NCI-H146 (cell line): ENCODE measurements at regions not wholly inside any gene's neighbourhood (a gene's known extent, or its start where the extent isn't known, plus 50 kb on each side); places are given as distances from the start of the nearest gene placed in this dataset.
"Not testable (repeated sequence)": the region's sequence is repeated elsewhere in the genome, so short reads cannot be mapped to it uniquely, and the experiment has no call there.

ENCODE experiments used
- DNase-seq: peaks from one replicate; lab custom pipeline; 2025; lab: John Stamatoyannopoulos, UW

GRCh38 chr5:104599726-104600125 lies 1037.1 kb upstream of the NUDT12 start:
- no peak for DNase-seq

DNA sequence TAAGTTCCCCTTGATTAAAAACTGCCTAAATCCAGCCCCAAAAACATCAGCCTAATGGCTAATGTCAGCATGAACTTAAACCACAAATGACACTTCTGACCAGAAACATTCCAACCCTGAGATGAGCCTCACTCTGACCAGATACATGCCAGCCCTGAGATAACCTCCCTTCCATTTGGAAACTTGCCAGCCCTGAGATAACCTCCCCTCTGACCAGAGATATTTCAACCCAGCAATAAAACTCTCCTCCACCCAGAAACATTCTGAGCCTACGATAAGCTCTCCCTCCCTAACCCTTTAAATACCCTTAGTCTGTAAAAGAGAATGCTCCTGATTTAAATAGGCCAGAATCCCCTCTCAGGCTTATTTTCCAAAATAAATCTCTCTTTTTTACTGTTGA lies 1035.7 kb upstream of the NUDT12 start:
- no peak for DNase-seq

DNA sequence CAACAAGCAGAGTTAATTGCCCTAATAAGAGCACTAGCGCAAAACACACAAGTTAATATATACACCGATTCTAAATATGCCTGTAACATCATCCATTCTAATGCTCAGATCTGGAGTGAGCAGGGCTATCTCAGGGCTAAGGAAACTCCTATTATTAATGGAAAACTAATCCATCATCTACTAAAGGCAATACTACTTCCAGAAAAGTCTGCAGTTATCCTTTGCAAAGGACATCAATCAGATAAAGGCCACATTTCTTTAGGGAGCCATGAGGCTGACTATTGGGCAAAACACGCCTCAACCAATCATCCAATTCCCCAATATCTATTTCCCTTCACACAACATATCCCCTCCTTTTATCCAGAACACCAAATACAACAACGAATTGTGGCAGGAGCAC lies 1032.3 kb upstream of the NUDT12 start:
- no peak for DNase-seq

DNA sequence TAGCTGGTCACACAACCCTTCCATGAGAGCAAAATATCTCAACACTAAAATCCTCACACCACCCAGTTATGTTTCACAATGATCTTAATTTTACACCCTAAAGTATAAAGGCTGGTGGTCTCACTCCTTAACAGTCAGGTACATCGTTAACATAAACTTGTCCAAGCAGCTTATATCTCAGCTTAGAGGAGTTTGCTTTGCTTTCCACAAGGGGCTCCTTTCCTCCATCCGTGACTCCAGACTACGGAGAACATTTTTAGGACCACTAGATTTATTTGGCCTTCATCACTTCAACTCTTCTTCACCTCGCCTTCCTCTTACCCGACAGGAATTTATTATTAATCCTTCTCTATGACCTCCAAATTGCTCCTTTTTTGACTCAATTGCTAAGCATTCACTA lies 1014.1 kb upstream of the NUDT12 start:
- no peak for DNase-seq

- DNase-seq: no peak
These were observed 1011.5 kb upstream of the NUDT12 start for GRCh38 chr5:104573949-104574709.

DNA sequence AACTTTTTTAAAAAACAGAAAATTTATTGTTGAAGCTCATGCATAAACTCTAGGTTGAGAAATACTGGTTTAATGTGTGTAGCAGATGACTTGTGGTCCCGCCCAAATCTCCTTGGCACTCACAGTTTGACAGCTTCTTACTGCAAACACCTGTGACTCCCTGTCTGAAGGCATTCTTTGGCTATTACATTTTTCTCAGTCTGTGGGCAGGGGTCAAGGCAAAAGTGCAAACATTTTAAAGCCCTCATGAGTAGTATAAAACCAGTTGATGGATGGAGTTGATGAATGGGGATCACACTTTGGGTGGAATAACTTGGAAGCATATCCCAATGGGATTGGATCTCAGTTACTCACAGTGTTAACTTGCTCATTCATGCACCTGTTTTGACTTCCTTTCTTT lies 1007.0 kb upstream of the NUDT12 start:
- DNase-seq: no peak

- DNase-seq: no peak
These were observed 1001.9 kb upstream of the NUDT12 start for GRCh38 chr5:104564530-104564929.

GRCh38 chr5:104556957-104557356 lies 994.4 kb upstream of the NUDT12 start:
- no peak for DNase-seq

GRCh38 chr5:104551628-104552027 lies 989.0 kb upstream of the NUDT12 start:
- DNase-seq: no peak

DNA sequence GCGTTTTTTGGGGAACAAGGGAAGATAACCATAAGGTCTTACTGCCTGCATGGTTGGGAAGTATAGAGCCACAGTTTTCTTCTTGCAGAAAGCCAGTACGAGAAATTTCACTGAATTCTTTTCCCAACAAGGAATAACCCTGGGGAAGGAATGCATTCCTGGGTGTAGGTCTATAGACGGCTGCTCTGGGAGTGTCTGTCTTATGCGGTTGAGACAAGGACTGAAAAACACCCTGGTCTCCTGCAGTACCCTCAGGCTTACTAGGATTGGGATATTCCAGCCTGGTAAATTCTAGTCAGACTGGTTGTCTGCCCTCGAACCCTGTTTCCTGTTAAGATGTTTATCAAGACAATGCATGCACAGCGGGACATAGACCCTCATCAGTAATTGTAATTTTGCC lies 984.3 kb upstream of the NUDT12 start:
- not testable (repeated sequence) for DNase-seq

DNA sequence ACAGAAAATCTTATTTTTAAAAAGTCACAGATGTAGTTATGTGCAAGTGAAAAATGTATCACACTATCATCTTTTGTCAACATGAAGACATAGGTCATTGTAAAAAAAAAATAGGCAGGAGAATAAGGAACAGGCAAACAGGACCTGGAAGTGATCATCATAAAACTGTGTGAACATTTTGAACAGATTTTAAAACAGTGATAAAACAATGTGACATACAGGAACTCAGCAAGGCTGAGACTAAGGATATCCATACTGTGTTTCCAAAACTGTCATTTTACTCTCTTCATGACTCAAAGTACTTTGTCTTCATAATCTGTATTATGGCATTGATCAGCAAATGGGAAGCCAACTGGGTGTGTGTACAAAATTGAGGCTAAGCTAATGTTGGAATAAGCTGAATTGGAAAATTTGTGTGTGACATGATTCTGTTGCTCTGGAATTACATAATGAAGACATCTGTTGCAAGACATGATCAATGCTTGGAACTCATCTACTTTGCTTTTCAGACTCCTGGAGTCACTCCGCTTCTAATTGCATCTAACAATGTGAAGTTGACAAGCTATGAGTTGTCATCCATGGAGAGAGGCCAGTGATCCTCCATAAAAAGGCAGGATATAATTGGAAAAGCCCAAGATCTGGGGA lies 978.7 kb upstream of the NUDT12 start:
- DNase-seq: no peak

- no peak for DNase-seq
These were observed 977.9 kb upstream of the NUDT12 start for GRCh38 chr5:104540448-104540847.

GRCh38 chr5:104539618-104540350 lies 977.2 kb upstream of the NUDT12 start:
- no peak for DNase-seq

GRCh38 chr5:104538734-104539133 lies 976.1 kb upstream of the NUDT12 start:
- DNase-seq: no peak

GRCh38 chr5:104533498-104533897 lies 970.9 kb upstream of the NUDT12 start:
- no peak for DNase-seq

- no peak for DNase-seq
These were observed 964.3 kb upstream of the NUDT12 start for GRCh38 chr5:104526866-104527265.

DNA sequence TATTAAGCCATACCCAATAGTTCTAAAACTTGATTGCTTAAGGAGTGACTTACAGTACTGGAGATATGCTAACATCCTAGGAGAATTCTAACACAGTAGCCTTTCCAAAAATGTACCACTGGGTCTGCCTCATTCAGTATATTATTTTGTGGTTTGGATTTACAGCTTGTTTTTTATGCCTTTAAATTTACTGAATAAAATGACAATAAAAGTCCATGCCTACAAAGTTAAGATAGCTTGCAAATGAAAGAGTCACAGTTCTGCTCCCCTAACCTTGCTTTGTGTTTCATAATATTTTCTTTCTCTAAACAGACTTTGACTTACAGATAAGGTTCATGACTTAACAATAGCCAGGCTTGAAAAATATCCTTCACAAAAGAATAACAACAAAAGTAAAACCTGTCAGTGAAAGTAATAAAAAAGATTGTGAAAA lies 951.1 kb upstream of the NUDT12 start:
- DNase-seq: no peak

DNA sequence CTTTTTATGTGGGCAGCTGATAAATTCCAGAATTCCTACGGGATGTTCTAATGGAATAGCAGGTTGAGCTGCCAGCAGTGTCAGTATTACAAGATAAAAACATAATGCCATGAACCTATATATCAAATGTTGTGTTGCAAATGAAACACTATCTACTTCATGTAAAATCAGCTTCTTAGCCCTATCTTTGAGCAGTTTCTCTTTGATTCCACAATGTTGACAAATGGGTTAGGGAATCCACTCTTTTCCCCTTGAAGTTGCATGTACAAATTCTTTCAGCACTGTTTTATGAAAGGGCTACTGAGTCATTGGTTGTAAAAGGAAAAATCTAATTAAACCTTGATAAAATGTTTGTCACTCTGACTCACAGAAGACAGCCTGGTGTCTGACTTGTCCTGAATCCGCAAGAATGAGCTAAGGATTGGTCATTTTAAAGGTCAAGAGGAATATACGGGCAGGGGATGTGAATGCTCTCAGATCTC lies 950.6 kb upstream of the NUDT12 start:
- DNase-seq: no peak

DNA sequence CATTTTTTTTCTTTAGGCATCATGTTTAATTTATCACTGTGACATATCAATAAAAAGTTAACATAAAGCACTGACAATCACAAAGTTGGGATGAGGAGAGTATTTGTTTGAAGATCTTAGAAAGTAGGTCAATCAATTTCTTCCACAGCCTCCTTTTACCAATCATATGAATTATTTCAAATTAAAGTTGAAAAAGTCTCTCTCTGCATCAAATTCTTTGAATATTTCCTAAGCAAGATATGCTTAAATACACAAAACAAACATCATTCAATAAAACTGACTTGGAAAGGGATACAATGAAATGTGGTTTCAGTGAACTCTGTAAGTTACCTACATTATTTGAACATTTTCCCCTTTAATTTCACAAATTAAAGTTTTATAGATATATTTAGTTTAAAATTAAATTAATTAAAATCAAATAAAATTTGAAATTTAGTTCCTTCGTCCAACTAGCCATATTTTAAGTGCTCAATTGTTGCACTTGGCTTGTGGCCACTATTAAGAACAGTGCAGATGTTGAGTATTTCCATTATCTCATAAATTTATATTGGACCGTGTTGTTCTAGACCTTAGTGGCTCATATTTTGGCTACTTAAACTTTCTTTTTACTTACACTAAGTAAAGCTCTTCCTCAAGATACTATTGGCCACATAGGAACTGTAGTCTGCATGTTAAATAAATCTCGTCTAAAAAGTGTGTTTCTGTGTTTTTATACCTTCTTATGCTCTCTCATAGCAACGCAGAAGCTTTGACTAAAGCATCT lies 949.7 kb upstream of the NUDT12 start:
- DNase-seq: no peak

DNA sequence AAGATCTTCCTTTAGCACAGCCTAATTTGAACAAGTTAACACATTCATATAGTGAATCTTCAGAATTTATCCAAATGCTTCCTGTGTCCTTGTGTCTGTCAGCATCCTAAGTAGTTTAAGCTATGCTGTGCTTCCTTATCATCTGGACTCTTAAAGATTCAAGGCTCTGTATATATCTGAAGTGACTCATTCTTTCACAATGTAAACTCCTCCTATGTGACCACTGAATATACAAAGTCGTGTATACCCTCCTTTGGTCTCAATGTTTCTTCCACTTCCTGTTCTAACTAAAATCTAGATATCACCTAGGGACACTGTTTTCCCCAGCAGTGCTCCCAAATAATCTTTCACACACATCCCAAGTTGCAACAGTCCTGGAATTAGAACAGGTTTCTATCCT lies 935.7 kb upstream of the NUDT12 start:
- no peak for DNase-seq

GRCh38 chr5:104494083-104494482 lies 931.5 kb upstream of the NUDT12 start:
- no peak for DNase-seq

- no peak for DNase-seq
These were observed 910.2 kb upstream of the NUDT12 start for GRCh38 chr5:104472811-104473210.
